Lung (tissue), 11 donors: ENCODE measurements at regions not wholly inside any gene's neighbourhood (a gene's known extent, or its start where the extent isn't known, plus 50 kb on each side); places are given as distances from the start of the nearest gene placed in this dataset.
A peak's percentile ranks its signal among the peaks of the same experiment; 100 is the strongest.

Experiments
- ATAC-seq: fragments of 200-7000 bp; cut with Tn5 transposase; one replicate; pipeline ENCODE4 v1.9.1; 2020; ENCODE audit warnings: moderate number of reproducible peaks; ENCODE audit not compliant: insufficient read depth, low FRiP score
- DNase-seq, 3 donors: peaks; one replicate each; pipeline ENCODE4 v3.0.0-alpha.2; 2013 to 2017
- H3K27ac ChIP-seq, 2 donors: one replicate each; pipeline ENCODE4 v1.5.1; 2013; ENCODE audit warnings: mild to moderate bottlenecking in 2 of 2, moderate library complexity in 2 of 2, control low read depth in 1 of 2, inconsistent platforms in 1 of 2, low read depth in 1 of 2, low read length in 1 of 2
- H3K27me3 ChIP-seq, 3 donors: one replicate each; pipeline ENCODE4 v1.5.1; 2013; ENCODE audit warnings: low read length in 2 of 3; ENCODE audit not compliant: control insufficient read depth in 3 of 3, insufficient read depth in 3 of 3
- H3K36me3 ChIP-seq, 4 donors: one replicate each; pipeline ENCODE4 v1.5.1; 2013; ENCODE audit warnings: low read length in 4 of 4, mild to moderate bottlenecking in 1 of 4, moderate library complexity in 1 of 4; ENCODE audit not compliant: control insufficient read depth in 4 of 4, insufficient read depth in 4 of 4
- H3K4me1 ChIP-seq, 5 donors: one replicate each; pipeline ENCODE4 v1.5.1; 2013; ENCODE audit warnings: low read length in 5 of 5, mild to moderate bottlenecking in 2 of 5, moderate library complexity in 1 of 5; ENCODE audit not compliant: control insufficient read depth in 5 of 5, insufficient read depth in 5 of 5
- H3K4me3 ChIP-seq: one replicate; pipeline ENCODE4 v1.5.1; 2013; ENCODE audit warnings: mild to moderate bottlenecking, control low read depth, moderate library complexity
- H3K9ac ChIP-seq, 2 donors: one replicate each; pipeline ENCODE4 v1.5.1; 2013; ENCODE audit warnings: low read length in 2 of 2, control low read depth in 1 of 2; ENCODE audit not compliant: insufficient read depth in 1 of 2
- H3K9me3 ChIP-seq, 4 donors: one replicate each; pipeline ENCODE4 v1.5.1; 2013; ENCODE audit warnings: low read length in 3 of 4, mild to moderate bottlenecking in 1 of 4, moderate library complexity in 1 of 4; ENCODE audit not compliant: control insufficient read depth in 4 of 4, insufficient read depth in 3 of 4
- WGBS, 2 donors: extraction: QIAGEN DNeasy Blood & Tissue Kit; methylation state at CpG; one replicate each; pipeline ENCODE4 v1.1.7; 2013; 5-methylcytosine and 5-hydroxymethylcytosine counted together
- TF ChIP-seq, protein P1 (sequence below): IDR thresholded peaks from 2 replicates; pipeline ENCODE4 v1.5.1; 2012; ENCODE audit warnings: mild to moderate bottlenecking; ENCODE audit errors: control extremely low read depth, extremely low read depth
- donor health status: control.
- donor health status: control.
- donor health status: Bipolar disorder and iron deficiency.
- donor health status: healthy.
- donor health status: DM: yes; HTN: yes; CAD: no.

DNA sequence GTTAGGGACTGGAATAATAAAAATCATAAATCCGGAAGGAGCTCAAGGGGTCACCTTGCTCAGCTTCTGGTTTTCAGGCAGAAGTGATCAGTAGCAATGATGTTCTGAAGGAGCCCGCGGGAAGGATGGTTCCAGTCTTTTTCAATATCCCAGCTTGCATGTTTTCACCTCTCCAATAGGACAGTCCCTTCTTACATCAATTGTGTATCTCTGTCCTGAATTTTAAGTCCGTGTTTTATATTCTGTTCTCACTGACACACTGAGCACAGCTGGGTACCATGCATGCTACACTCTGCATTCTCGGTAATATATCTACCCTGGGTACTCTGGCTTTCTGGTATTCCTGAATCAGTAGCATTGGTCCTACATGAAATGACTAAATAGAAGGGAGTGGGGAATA is 55.2 kb upstream of the SLC35B4 start:
- WGBS, 2 donors = 86 to 93% methylated on average over 5 of the region's 5 CpGs
- H3K4me1 ChIP-seq = peaks cover 0 to 10% (median 6%) of the 10 kb centered on the region in 5 donors
- H3K4me3 ChIP-seq = no peak overlapping the region
- TF ChIP-seq, protein P1, sequence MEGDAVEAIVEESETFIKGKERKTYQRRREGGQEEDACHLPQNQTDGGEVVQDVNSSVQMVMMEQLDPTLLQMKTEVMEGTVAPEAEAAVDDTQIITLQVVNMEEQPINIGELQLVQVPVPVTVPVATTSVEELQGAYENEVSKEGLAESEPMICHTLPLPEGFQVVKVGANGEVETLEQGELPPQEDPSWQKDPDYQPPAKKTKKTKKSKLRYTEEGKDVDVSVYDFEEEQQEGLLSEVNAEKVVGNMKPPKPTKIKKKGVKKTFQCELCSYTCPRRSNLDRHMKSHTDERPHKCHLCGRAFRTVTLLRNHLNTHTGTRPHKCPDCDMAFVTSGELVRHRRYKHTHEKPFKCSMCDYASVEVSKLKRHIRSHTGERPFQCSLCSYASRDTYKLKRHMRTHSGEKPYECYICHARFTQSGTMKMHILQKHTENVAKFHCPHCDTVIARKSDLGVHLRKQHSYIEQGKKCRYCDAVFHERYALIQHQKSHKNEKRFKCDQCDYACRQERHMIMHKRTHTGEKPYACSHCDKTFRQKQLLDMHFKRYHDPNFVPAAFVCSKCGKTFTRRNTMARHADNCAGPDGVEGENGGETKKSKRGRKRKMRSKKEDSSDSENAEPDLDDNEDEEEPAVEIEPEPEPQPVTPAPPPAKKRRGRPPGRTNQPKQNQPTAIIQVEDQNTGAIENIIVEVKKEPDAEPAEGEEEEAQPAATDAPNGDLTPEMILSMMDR = no peak
- ATAC-seq (no peak), DNase-seq (no peak)
- no peaks in the 10 kb centered on the region for H3K36me3 ChIP-seq
- H3K9me3 ChIP-seq = no peaks in the 10 kb centered on the region
- H3K27me3 ChIP-seq = no peaks in the 10 kb centered on the region
- H3K27ac ChIP-seq = no peak overlapping the region
- no peak overlapping the region for H3K9ac ChIP-seq

DNA sequence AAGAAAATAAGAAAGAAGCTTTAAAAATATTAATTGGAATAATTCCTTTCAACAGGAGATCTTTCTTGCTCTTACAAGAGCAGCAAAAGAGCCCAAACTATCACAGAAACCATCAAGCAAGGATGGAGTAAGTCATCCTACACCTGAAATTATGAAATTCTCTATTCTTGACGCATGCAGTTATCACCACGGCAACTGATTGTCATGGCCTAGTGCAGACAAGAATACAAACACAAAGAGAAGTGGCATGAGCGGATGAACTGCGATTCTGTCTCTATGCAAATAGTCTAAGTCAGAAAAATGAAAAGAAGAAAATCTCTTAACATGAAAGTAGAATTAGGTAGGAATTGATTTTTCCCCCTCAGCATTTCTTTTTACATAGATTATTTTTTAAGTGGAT is 54.8 kb upstream of the SLC35B4 start:
- H3K4me3 ChIP-seq = no peak overlapping the region
- no peak for ATAC-seq
- peaks cover 0 to 10% (median 6%) of the 10 kb centered on the region in 5 donors for H3K4me1 ChIP-seq
- 88 to 93% methylated on average over 4 of the region's 4 CpGs for WGBS, 2 donors
- TF ChIP-seq, protein P1 = no peak
- no peak overlapping the region for H3K27ac ChIP-seq
- DNase-seq = no peak
- H3K27me3 ChIP-seq = no peaks in the 10 kb centered on the region
- H3K9ac ChIP-seq = no peak overlapping the region
- H3K36me3 ChIP-seq = no peaks in the 10 kb centered on the region
- H3K9me3 ChIP-seq = no peaks in the 10 kb centered on the region

DNA sequence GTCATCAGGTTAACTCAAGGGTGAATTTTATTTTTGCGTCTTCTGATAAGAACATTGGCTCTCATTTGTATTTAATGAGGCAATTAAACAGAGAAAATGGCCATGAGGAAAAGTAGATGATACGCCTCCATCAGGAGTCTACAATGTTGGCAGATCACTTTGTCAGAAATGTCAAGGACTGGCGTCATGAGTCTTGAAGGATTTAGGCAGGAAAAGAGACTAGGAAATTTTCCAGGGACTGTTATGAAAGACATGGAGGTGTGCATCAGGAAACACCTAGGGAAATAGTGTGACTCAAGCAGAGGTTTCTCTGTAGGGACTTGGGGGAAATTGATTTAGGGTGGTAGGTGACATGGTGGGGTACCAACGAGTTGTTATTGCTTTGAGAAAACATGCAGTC is 53.4 kb upstream of the SLC35B4 start:
- DNase-seq (no peak), ATAC-seq (no peak)
- no peaks in the 10 kb centered on the region for H3K9me3 ChIP-seq
- H3K4me3 ChIP-seq = no peak overlapping the region
- peaks cover 0 to 10% (median 6%) of the 10 kb centered on the region in 5 donors for H3K4me1 ChIP-seq
- no peaks in the 10 kb centered on the region for H3K36me3 ChIP-seq
- 66 to 87% methylated on average over 4 of the region's 4 CpGs for WGBS, 2 donors
- TF ChIP-seq, protein P1 = no peak
- no peak overlapping the region for H3K27ac ChIP-seq
- H3K9ac ChIP-seq = no peak overlapping the region
- no peaks in the 10 kb centered on the region for H3K27me3 ChIP-seq

DNA sequence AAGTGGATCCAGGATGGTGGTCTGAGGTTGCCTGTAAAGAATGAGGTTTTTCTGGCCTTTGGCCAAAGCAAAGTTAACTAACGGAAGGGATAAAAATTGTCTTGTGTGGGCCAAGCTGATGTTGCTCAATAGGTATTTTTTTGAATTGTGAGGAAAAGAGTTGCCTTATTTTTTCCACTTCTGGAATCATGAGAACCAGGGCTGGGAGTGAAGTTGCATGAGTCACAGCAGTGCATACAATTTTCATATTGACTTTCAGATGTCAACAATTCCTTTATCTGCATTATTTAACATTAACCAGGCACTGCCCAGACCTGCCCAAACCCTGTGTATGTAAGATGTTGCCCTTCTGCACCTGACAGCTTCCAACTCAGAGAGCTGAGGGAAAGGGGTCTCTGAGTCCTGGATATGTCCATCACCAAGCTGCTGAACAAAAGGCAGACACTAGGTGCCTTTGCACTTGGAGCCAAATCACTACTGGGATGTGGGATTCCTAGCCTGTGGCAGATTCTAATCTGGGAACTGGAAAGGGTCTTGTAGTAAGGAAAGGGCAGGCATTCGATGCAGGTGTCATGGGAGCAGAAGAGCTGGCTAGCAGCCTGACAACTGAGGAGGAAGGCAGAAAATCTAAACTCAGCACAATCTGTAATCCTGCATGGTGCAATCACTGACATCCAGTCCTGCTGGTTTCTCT is 52.3 kb upstream of the SLC35B4 start:
- Histone ChIP-seq H3K27me3 (no peaks in the 10 kb centered on the region), H3K4me1 (peaks cover 0 to 10% (median 6%) of the 10 kb centered on the region in 5 donors), H3K27ac (peak overlapping the region in 1 of 2 donors; percentile 42), H3K9ac (no peak overlapping the region), H3K9me3 (no peaks in the 10 kb centered on the region), H3K4me3 (no peak overlapping the region), H3K36me3 (no peaks in the 10 kb centered on the region)
- TF ChIP-seq, protein P1 = no peak
- DNase-seq (peak in 2 of 3 donors; percentile 71 to 86), ATAC-seq (peak; percentile 30)
- WGBS, 2 donors = 19 to 38% methylated on average over 2 of the region's 2 CpGs
